H1 (cell line): ENCODE measurements at regions not wholly inside any gene's neighbourhood (a gene's known extent, or its start where the extent isn't known, plus 50 kb on each side); places are given as distances from the start of the nearest gene placed in this dataset.

Experiments
- CTCF ChIA-PET: fragments of 300-600 bp; sonication (Branson Sonifier 250); formaldehyde crosslinking; loops from one replicate; lab custom pipeline; 2021; ENCODE audit not compliant: partially characterized antibody; lab: Charles Lee
- POLR2A ChIA-PET: fragments of 300-600 bp; sonication (Branson Sonifier 250); formaldehyde crosslinking; loops from one replicate; lab custom pipeline; 2021; ENCODE audit warnings: inconsistent platforms; ENCODE audit not compliant: partially characterized antibody; lab: Charles Lee
- DNase-seq, 2 experiments: peaks; one replicate each; pipeline versions ENCODE4 v3.0.0 to v3.0.0-alpha.2; 2010 to 2022; ENCODE audit warnings: low spot score in 2 of 2, low read depth in 1 of 2, mixed read lengths in 1 of 2
- FAIRE-seq: peaks from 2 replicates; lab custom pipeline; 2011; peaks lifted over from hg19 to GRCh38; lab: Jason Lieb, UNC
- H2AFZ ChIP-seq: 2 replicates; pipeline ENCODE4 v1.8.1; 2012; ENCODE audit warnings: low read length, inconsistent platforms
- H2AK5ac ChIP-seq: 2 replicates; pipeline ENCODE4 v1.6.1; 2013; ENCODE audit warnings: low read depth, low read length
- H2BK120ac ChIP-seq: replicated peaks from 2 replicates; pipeline ENCODE3; 2013; ENCODE audit warnings: low read depth, low read length, inconsistent platforms
- H2BK12ac ChIP-seq: 2 replicates; pipeline ENCODE4 v1.6.1; 2013; ENCODE audit warnings: low read depth, low read length
- H2BK15ac ChIP-seq: 2 replicates; pipeline ENCODE4 v1.6.1; 2013; ENCODE audit warnings: low read length
- H2BK20ac ChIP-seq: 2 replicates; pipeline ENCODE4 v1.6.1; 2013; ENCODE audit warnings: low read length
- H2BK5ac ChIP-seq: 2 replicates; pipeline ENCODE4 v1.6.1; 2013; ENCODE audit warnings: low read depth, low read length
- H3K14ac ChIP-seq: 2 replicates; pipeline ENCODE4 v1.6.1; 2013; ENCODE audit warnings: inconsistent platforms; ENCODE audit not compliant: insufficient read length
- H3K18ac ChIP-seq: 2 replicates; pipeline ENCODE4 v1.6.1; 2013; ENCODE audit warnings: low read length; ENCODE audit errors: extremely low read depth
- H3K23ac ChIP-seq: 2 replicates; pipeline ENCODE4 v1.6.1; 2013; ENCODE audit warnings: inconsistent platforms; ENCODE audit not compliant: insufficient read length
- H3K23me2 ChIP-seq: 2 replicates; pipeline ENCODE4 v1.6.1; 2013; ENCODE audit warnings: low read depth, low read length
- H3K27ac ChIP-seq: 2 replicates; pipeline ENCODE4 v1.6.1; 2011; ENCODE audit warnings: low read depth, low read length, inconsistent platforms
- H3K27me3 ChIP-seq, 4 experiments: replicated peaks in 1 of 4; 1 replicate in 1 of 4; 2 replicates in 3 of 4; pipeline versions ENCODE4 v1.6.1 to v1.8.1; 2011 to 2013; ENCODE audit warnings: low read length in 3 of 4, mild to moderate bottlenecking in 3 of 4, inconsistent platforms in 2 of 4, mixed read lengths in 2 of 4, moderate library complexity in 1 of 4; ENCODE audit not compliant: control insufficient read depth in 3 of 4, insufficient read depth in 3 of 4; ENCODE audit errors: extremely low read depth in 1 of 4
- H3K36me3 ChIP-seq, 4 experiments: 2 replicates each; pipeline versions ENCODE4 v1.6.1 to v1.8.1; 2011 to 2013; ENCODE audit warnings: mild to moderate bottlenecking in 4 of 4, low read length in 3 of 4, moderate library complexity in 2 of 4, control low read depth in 1 of 4, inconsistent platforms in 1 of 4; ENCODE audit not compliant: insufficient read depth in 4 of 4, control insufficient read depth in 2 of 4
- H3K4ac ChIP-seq: replicated peaks from 2 replicates; pipeline ENCODE3; 2013; ENCODE audit warnings: low read length, low read depth, mixed read lengths, inconsistent platforms; ENCODE audit not compliant: insufficient read length
- H3K4me1 ChIP-seq, 4 experiments: replicated peaks in 1 of 4; 1 replicate in 1 of 4; 2 replicates in 3 of 4; pipeline versions ENCODE4 v1.6.1 to v1.8.1; 2011 to 2013; ENCODE audit warnings: low read length in 3 of 4, inconsistent platforms in 2 of 4, mixed read lengths in 1 of 4; ENCODE audit not compliant: insufficient read depth in 4 of 4, control insufficient read depth in 3 of 4
- H3K4me2 ChIP-seq, 2 experiments: 2 replicates each; pipeline versions ENCODE4 v1.6.1 to v1.8.1; 2011 to 2013; ENCODE audit warnings: low read depth in 2 of 2, low read length in 2 of 2, control low read depth in 1 of 2, inconsistent platforms in 1 of 2, mild to moderate bottlenecking in 1 of 2; ENCODE audit not compliant: insufficient read depth in 1 of 2
- H3K4me3 ChIP-seq, 4 experiments: fragments of 200-600, 300-600 bp in 1 of 4; sonication (generic), shearing (Covaris generic), sonication (Bioruptor Twin) in 1 of 4; 2 replicates each; pipeline versions ENCODE4 v1.5.1 to v1.8.1; 2011 to 2016; ENCODE audit warnings: low read length in 4 of 4, low read depth in 3 of 4, control low read depth in 2 of 4, inconsistent platforms in 2 of 4, mild to moderate bottlenecking in 2 of 4, mixed read lengths in 1 of 4, moderate library complexity in 1 of 4; ENCODE audit not compliant: insufficient read depth in 2 of 4; ENCODE audit errors: extremely low read depth in 1 of 4
- H3K56ac ChIP-seq: replicated peaks from 2 replicates; pipeline ENCODE3; 2013; ENCODE audit warnings: low read depth, mild to moderate bottlenecking, mixed read lengths, low read length, inconsistent platforms; ENCODE audit not compliant: insufficient read length
- H3K79me1 ChIP-seq: 2 replicates; pipeline ENCODE4 v1.6.1; 2013; ENCODE audit warnings: low read depth, low read length, control low read depth
- H3K79me2 ChIP-seq, 2 experiments: 2 replicates each; pipeline versions ENCODE4 v1.6.1 to v1.8.1; 2012 to 2013; ENCODE audit warnings: low read length in 2 of 2, mild to moderate bottlenecking in 2 of 2, inconsistent platforms in 1 of 2; ENCODE audit not compliant: insufficient read depth in 2 of 2, control insufficient read depth in 1 of 2
- H3K9ac ChIP-seq, 4 experiments: replicated peaks in 1 of 4; 1 replicate in 1 of 4; 2 replicates in 3 of 4; pipeline versions ENCODE4 v1.6.1 to v1.8.1; 2011 to 2013; ENCODE audit warnings: low read depth in 3 of 4, low read length in 3 of 4, control low read depth in 2 of 4, mild to moderate bottlenecking in 2 of 4, moderate library complexity in 2 of 4, inconsistent platforms in 1 of 4; ENCODE audit errors: extremely low read depth in 1 of 4
- H3K9me3 ChIP-seq, 2 experiments: 2 replicates each; pipeline versions ENCODE4 v1.6.1 to v1.8.1; 2012 to 2013; ENCODE audit warnings: mild to moderate bottlenecking in 2 of 2, moderate library complexity in 2 of 2, control low read depth in 1 of 2, inconsistent platforms in 1 of 2, low read depth in 1 of 2, low read length in 1 of 2, mixed read lengths in 1 of 2; ENCODE audit not compliant: insufficient read depth in 2 of 2
- H4K20me1 ChIP-seq, 2 experiments: replicated peaks in 1 of 2; 2 replicates each; pipeline versions ENCODE3 to v1.8.1; 2011 to 2013; ENCODE audit warnings: inconsistent platforms in 2 of 2, low read length in 2 of 2, mild to moderate bottlenecking in 1 of 2; ENCODE audit not compliant: insufficient read depth in 2 of 2, control insufficient read depth in 1 of 2
- H4K5ac ChIP-seq: 2 replicates; pipeline ENCODE4 v1.6.1; 2013; ENCODE audit warnings: low read length, low read depth, mixed read lengths, inconsistent platforms; ENCODE audit not compliant: insufficient read length
- H4K8ac ChIP-seq: 2 replicates; pipeline ENCODE4 v1.8.0; 2013; ENCODE audit warnings: mild to moderate bottlenecking, moderate library complexity, low read length, inconsistent platforms; ENCODE audit not compliant: insufficient read depth; ENCODE audit errors: extremely low read depth
- H4K91ac ChIP-seq: replicated peaks from 2 replicates; pipeline ENCODE3; 2013; ENCODE audit warnings: low read length, mixed read lengths, inconsistent platforms; ENCODE audit not compliant: insufficient read length
- ATF2 ChIP-seq: IDR thresholded peaks from 2 replicates; pipeline ENCODE4 v1.6.1; 2012; ENCODE audit warnings: low read length, inconsistent platforms
- BACH1 ChIP-seq: IDR thresholded peaks from 2 replicates; pipeline ENCODE4 v1.6.1; 2012; ENCODE audit warnings: low read length, improper control_type of control experiment
- BCL11A ChIP-seq, 2 experiments: IDR thresholded peaks; one replicate each; pipeline ENCODE4 v1.6.1; 2011; ENCODE audit warnings: low read depth in 2 of 2, low read length in 2 of 2, mild to moderate bottlenecking in 2 of 2
- BRCA1 ChIP-seq: IDR thresholded peaks from 2 replicates; pipeline ENCODE4 v1.6.1; 2012; ENCODE audit warnings: low read depth, low read length, improper control_type of control experiment
- CREB1 ChIP-seq: IDR thresholded peaks from 2 replicates; pipeline ENCODE4 v1.6.1; 2012; ENCODE audit warnings: inconsistent platforms
- EP300 ChIP-seq, 2 experiments: IDR thresholded peaks; 1 replicate in 1 of 2; 2 replicates in 1 of 2; pipeline ENCODE4 v1.6.1; 2011 to 2012; ENCODE audit warnings: low read depth in 2 of 2, low read length in 2 of 2, mild to moderate bottlenecking in 2 of 2, borderline replicate concordance in 1 of 2, inconsistent platforms in 1 of 2, moderate library complexity in 1 of 2
- FOSL1 ChIP-seq: IDR thresholded peaks from 2 replicates; pipeline ENCODE4 v1.6.1; 2011; ENCODE audit warnings: mild to moderate bottlenecking, low read depth, low read length, moderate library complexity; ENCODE audit not compliant: insufficient read depth
- GABPA ChIP-seq: IDR thresholded peaks from 2 replicates; pipeline ENCODE4 v1.6.1; 2011; ENCODE audit warnings: mild to moderate bottlenecking, low read length, moderate library complexity, borderline replicate concordance; ENCODE audit not compliant: insufficient read depth
- JUN ChIP-seq: IDR thresholded peaks from 2 replicates; pipeline ENCODE4 v1.6.1; 2011; ENCODE audit warnings: low read depth, mild to moderate bottlenecking, improper control_type of control experiment, low read length
- KDM5A ChIP-seq: fragments of 200-600 bp; IDR thresholded peaks from 2 replicates; pipeline ENCODE4 v1.7.1; 2012; ENCODE audit warnings: mild to moderate bottlenecking, low read length, inconsistent platforms, mixed read lengths
- TAF1 ChIP-seq: IDR thresholded peaks from 2 replicates; pipeline ENCODE4 v1.6.1; 2011; ENCODE audit warnings: mild to moderate bottlenecking, low read depth, low read length
- TCF12 ChIP-seq: IDR thresholded peaks from 2 replicates; pipeline ENCODE4 v1.6.1; 2011; ENCODE audit warnings: low read depth, mild to moderate bottlenecking, low read length
- ZNF274 ChIP-seq: IDR thresholded peaks from 2 replicates; pipeline ENCODE4 v1.7.0; 2012; ENCODE audit warnings: low read length, borderline replicate concordance; ENCODE audit errors: extremely low read depth
- WGBS, 2 experiments: shearing (Covaris generic) in 1 of 2; methylation state at CpG; one replicate each; pipeline versions ENCODE4 v1.1.6 to v1.1.7; 2013 to 2015; ENCODE audit warnings: low lambda C conversion rate in 2 of 2, mixed read lengths in 2 of 2, inconsistent platforms in 1 of 2, low coverage in 1 of 2, missing lambda C conversion rate in 1 of 2; ENCODE audit not compliant: insufficient replicate concordance in 2 of 2, insufficient coverage in 1 of 2, insufficient read length in 1 of 2; ENCODE audit errors: extremely low coverage in 1 of 2, missing lambda C conversion rate in 1 of 2; 5-methylcytosine and 5-hydroxymethylcytosine counted together

GRCh38 chr3:139101396-139101795 is 56.7 kb upstream of the PRR23C start:
- H3K23me2 ChIP-seq = no peaks in the 10 kb centered on the region
- no peak overlapping the region for H3K14ac ChIP-seq
- no peaks in the 10 kb centered on the region for H3K9me3 ChIP-seq
- H4K20me1 ChIP-seq = no peaks in the 10 kb centered on the region
- no peak overlapping the region for H4K91ac ChIP-seq
- H3K4me1 ChIP-seq = 0 out of 7 replicates have a peak, but pooled peaks cover 0 to 2% (median 0%) of the 10 kb centered on the region in 4 experiments
- H3K27ac ChIP-seq = no peak overlapping the region
- H3K27me3 ChIP-seq = no peaks in the 10 kb centered on the region; a peak in 1 of 7 replicates
- H3K79me2 ChIP-seq = no peaks in the 10 kb centered on the region
- no peak overlapping the region for H4K5ac ChIP-seq
- no peak overlapping the region for H4K8ac ChIP-seq
- ChIA-PET CTCF (interaction anchor here (0.9 to 4.2 kb wide), 3 partner anchors 11 to 229 kb away, joined by 3 to 29 read pairs (median 7); no protein-coding TSS in a partner anchor), POLR2A (no interaction called here)
- H2BK120ac ChIP-seq = no peak overlapping the region
- no peak overlapping the region for H2AK5ac ChIP-seq
- no peak overlapping the region for H3K9ac ChIP-seq
- H3K36me3 ChIP-seq = no peaks in the 10 kb centered on the region
- no peak overlapping the region for H3K4me2 ChIP-seq
- H2BK5ac ChIP-seq = no peak overlapping the region
- H3K79me1 ChIP-seq = no peaks in the 10 kb centered on the region
- no peak overlapping the region for H2BK15ac ChIP-seq
- FAIRE-seq (no peak), DNase-seq (no peak)
- no peak overlapping the region for H3K4ac ChIP-seq
- no peak for TF ChIP-seq KDM5A
- TF ChIP-seq TCF12 = no peak
- TF ChIP-seq TAF1 = no peak
- no peak for TF ChIP-seq EP300 (IDR thresholded peaks at IDR 0.05; ENCODE audit: borderline replicate concordance in 1 of 2, low read depth in 2 of 2, low read length in 2 of 2)
- TF ChIP-seq ATF2 = no peak
- TF ChIP-seq ZNF274 = no peak
- no peak for TF ChIP-seq JUN
- TF ChIP-seq BCL11A (IDR thresholded peaks at IDR 0.05; ENCODE audit: low read depth in 2 of 2, low read length in 2 of 2) = no peak
- no peak for TF ChIP-seq BACH1
- TF ChIP-seq BRCA1 = no peak
- TF ChIP-seq GABPA = no peak
- TF ChIP-seq CREB1 = no peak
- TF ChIP-seq FOSL1 = no peak
- H3K4me3 ChIP-seq = no peak overlapping the region
- no peak overlapping the region for H2BK12ac ChIP-seq
- no peak overlapping the region for H3K18ac ChIP-seq
- 53% methylated on average over 2 of the region's 2 CpGs; no CpG with 5 or more reads in 1 of the 2 experiments for WGBS, 2 experiments
- no peak overlapping the region for H3K23ac ChIP-seq
- H2BK20ac ChIP-seq = no peak overlapping the region
- no peak overlapping the region for H3K56ac ChIP-seq
- H2AFZ ChIP-seq = no peak overlapping the region
